Left kidney (tissue), 1 donor: ENCODE measurements at regions not wholly inside any gene's neighbourhood (a gene's known extent, or its start where the extent isn't known, plus 50 kb on each side); places are given as distances from the start of the nearest gene placed in this dataset.

Source experiments
- DNase-seq: peaks from one replicate; pipeline ENCODE4 v3.0.0-alpha.2; 2013

GRCh38 chr15:39313881-39314280, 267.0 kb upstream of the THBS1 start:
- DNase-seq, result no peak

- no peak for DNase-seq
These were observed 265.6 kb upstream of the THBS1 start for GRCh38 chr15:39315206-39315850.

DNA sequence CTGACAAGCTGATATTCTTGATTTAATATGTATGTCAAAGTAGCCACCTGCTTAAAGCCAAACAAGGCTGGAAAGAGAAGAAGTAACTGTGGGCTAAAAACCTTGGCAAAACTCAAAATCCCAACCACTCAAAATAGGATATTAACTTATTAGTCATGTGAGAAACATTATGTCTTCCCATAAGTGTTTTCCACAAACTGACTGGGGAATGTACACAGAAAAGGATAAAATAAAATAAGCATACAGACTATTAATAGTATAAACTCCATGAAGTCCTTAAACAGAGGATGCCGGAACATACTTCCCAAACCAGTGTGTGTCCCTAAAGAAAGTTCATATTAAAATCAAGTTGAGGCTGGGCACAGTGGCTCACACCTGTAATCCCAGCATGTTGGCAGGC, 263.7 kb upstream of the THBS1 start:
- DNase-seq, result no peak

GRCh38 chr15:39318231-39318630, 262.6 kb upstream of the THBS1 start:
- no peak for DNase-seq

DNA sequence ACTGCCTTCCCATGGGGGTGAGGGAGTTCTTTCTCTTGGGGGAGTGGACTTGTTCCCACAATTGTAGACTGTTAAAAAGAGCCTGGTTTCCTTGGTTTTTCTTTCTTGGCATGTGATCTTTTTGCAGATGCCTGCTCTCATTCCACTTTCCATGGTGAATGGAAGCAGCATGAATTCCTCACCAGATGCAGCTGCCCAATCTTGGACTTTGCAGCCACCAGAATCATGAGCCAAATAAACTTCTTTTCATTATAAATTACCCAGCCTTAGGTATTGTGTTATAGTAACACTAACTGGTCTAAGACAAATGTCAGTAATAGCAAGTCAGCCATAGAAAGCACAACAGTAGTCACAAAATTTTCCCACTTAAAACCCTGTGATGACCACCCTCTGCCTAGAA, 260.5 kb upstream of the THBS1 start:
- no peak for DNase-seq

- DNase-seq, result no peak
These were observed 260.0 kb upstream of the THBS1 start for GRCh38 chr15:39320886-39321285.

DNA sequence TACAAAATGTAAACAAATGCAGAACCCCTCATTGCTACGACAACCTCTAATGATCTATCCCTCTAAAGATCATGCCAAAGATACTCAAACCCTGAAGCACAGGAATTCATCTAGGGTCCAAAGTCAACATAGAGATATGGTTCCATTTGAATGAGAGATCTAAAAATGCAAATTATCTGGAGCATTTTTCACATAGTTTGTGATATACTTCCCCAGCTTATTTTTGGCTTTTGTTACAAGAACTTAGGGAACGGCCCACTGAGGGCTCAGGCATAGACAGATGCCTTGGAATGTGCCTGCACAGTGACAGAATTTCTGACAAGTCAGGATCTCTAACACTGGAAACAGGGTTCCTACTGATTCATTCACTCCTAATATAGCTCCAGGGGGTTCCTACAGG, 258.9 kb upstream of the THBS1 start:
- DNase-seq, result no peak

DNA sequence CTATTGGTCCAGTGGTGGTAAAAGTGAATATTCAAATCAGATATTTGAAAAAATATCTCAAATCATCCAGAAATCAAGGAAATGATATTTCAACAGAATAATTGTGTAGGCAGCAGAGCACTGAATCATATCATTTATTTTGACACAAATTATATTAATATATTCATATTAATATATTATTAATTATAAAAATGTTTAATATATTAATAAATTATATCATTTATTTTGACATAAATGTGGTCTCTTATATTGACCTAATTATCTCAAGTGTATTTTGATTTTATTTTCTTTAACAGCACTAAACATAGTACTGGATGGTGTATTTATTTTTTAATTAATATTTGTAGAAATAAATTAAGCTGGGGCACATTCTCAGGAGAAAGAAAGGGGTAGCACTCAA, 257.7 kb upstream of the THBS1 start:
- no peak for DNase-seq

- no peak for DNase-seq
These were observed 257.2 kb upstream of the THBS1 start for GRCh38 chr15:39323706-39324105.

DNA sequence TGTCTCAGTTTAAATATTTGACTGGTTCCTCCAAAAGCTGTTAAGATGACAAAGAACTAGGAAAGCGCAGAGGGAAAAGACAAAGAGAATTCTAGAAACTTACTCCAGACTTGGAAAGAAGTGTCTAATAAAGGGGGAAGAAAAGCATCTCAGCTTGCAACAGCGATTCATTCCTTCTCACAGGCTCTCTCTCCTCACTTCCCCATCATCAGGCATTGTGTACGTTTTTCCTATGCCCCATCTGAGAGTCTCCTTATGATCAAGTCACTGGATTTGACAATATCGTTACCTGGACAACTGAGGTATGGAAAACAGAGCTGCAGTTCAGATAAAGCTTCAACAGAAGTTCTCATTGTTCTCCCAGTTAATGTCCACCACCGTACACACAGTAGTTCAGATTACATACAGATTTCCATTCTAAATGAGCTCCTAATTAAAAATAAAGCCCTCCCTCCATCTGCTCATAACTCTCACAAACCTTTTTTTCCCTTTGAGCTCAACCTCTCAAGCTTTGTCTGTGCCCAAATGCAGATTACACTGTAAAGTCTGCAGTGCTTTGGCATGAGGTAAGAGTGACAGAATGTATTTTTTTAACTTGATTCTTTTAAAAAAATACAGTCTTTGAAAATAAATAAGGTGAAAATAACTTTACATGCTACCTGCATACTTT, 254.4 kb upstream of the THBS1 start:
- DNase-seq, result no peak

GRCh38 chr15:39327005-39327730, 253.7 kb upstream of the THBS1 start:
- no peak for DNase-seq

GRCh38 chr15:39330061-39330460, 250.8 kb upstream of the THBS1 start:
- DNase-seq, result no peak

DNA sequence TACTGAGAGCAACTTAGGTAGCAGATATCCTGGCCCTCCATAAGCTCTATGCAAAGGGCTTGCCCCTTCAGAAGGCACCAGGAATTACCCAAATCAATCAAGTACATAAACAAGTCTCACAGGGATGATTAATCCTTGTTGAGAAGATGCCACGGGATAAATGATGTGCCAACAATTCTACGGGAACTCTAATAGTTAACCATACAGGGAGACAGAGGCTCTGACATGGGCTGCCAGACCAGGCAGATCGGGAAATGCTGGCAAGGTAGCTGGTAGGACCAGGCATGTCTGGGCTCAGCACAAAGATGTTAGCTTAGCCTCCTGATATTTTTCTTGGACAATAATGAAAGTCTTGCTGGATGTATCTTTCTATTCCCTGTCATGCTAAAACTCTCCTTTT, 249.3 kb upstream of the THBS1 start:
- no peak for DNase-seq

- no peak for DNase-seq
These were observed 248.0 kb upstream of the THBS1 start for GRCh38 chr15:39332846-39333245.

DNA sequence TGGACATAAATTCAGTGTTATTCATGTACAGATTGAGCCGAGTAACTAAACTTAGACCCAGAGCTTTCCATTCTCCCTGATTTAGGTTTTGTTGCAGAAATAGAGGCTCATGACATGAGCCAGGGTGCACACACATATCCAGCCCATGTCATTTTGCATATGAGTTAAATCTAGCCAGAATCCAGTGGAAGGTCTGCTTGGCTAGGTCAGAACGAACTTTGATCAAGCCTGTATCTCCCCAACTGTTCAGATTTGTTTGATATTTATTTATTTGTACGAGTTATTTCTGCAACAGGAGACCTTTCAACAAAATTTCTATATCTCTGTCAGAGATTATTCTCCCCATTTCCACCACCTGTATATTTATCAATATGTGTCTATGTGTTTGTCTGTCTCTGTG, 247.5 kb upstream of the THBS1 start:
- no peak for DNase-seq

DNA sequence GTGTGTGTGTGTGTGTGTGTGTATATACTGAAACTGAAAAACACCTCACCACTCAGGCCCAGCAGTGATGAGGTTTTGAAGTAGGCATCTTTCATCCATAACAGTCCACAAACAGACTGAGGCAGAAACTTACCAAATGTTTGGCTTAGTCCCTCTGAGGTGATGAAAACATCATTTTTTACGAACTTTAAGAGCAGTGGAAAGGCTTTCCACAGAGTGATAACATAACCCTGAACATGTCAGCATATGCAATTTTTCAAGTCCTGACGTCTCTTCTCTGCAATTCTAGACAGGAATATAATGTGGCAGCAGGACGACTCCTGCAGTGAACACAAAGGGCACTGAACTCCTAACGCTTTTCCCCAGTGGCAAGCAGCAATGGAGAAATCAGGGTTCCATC, 247.0 kb upstream of the THBS1 start:
- DNase-seq, result no peak

DNA sequence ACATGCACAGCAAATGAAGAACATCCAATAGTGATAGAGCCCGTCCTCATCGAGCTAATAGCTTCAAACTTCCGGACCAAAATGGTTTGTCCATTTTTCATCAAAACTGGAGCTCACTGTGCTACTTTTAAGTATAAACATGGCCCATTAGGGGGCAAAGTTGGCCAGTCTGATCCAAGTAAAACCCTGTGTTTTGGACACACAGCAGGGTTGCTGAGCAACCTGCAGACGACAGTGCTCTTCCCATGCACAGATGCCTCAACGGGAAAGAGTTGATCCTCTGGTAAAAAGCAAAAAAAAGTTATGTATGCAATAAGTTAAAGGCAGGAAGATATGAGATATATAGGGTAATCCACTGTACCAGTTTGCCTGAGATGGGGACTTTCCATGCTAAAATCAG, 244.0 kb upstream of the THBS1 start:
- DNase-seq, result no peak

- DNase-seq, result no peak
These were observed 242.6 kb upstream of the THBS1 start for GRCh38 chr15:39338251-39338650.

DNA sequence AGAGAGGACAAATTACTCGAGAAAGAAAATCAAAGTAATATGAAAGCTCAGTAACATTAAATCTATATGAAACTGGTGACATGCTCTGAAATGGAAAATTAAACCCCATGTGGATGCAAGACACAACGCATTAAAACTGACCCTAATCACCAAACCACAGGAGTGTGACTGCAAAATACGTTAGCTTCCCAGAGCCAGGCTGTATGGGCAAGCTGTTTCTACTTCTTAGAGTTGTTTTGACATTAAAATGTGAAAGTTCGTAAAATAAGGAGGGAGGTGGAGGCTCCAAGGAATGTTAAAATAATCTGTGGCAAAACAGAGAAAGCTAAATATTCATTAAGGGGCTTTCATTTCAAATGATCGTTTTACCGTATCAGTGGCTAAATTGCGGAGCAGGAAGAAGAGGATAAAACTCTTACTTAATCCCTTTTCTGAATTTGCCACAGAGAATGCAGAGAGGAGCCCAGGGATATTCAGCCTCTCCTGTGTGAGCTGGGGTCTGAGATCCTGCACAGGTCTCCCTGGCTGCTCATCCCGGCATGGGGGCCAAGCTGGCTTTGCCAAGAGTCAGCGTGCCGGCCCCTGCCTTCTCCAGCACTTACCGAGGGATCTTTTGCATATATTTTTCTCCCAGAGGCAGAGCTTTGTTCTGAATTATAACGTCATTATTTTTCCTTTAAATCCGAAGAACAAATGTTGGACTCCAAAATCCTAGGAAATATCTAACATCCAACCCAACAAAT, 239.8 kb upstream of the THBS1 start:
- no peak for DNase-seq

GRCh38 chr15:39344662-39345141, 236.2 kb upstream of the THBS1 start:
- no peak for DNase-seq

DNA sequence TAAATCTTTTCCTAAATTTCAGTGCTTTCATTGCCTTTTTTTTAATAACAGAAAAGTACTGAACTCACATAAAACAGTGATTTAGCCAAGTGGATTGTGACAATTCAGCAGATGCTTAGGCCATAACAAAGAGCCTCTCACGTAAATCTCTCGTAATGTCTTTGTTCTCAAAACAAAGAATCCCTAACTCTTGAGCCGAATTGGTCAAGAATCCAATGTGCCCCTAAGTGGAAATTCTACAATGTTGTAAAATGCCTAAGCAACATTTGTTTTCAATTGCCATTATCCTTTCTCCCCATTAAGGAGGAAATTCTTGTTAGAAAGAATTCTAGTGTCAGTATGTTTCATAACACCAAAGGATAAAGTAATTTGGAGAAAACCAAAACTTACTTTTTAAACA, 235.7 kb upstream of the THBS1 start:
- no peak for DNase-seq

- DNase-seq, result no peak
These were observed 233.4 kb upstream of the THBS1 start for GRCh38 chr15:39347453-39347852.

GRCh38 chr15:39350785-39351184, 230.1 kb upstream of the THBS1 start:
- no peak for DNase-seq
